HG02678 (cell line): ENCODE measurements at regions not wholly inside any gene's neighbourhood (a gene's known extent, or its start where the extent isn't known, plus 50 kb on each side); places are given as distances from the start of the nearest gene placed in this dataset.

Experiments used
- ATAC-seq: cut with Tn5 transposase; IDR thresholded peaks from one replicate; pipeline ENCODE4 v1.9.1; 2021; ENCODE audit warnings: mild to moderate bottlenecking, moderate library complexity; ENCODE audit not compliant: unreplicated experiment

GRCh38 chr18:22467760-22468553, 50.2 kb upstream of the CTAGE1 start:
- ATAC-seq = no peak

GRCh38 chr18:22468554-22468891, 50.8 kb upstream of the CTAGE1 start:
- ATAC-seq = no peak

GRCh38 chr18:22469061-22469734, 51.5 kb upstream of the CTAGE1 start:
- no peak for ATAC-seq

- no peak for ATAC-seq
Measured at GRCh38 chr18:22469926-22470247, 52.2 kb upstream of the CTAGE1 start.

DNA sequence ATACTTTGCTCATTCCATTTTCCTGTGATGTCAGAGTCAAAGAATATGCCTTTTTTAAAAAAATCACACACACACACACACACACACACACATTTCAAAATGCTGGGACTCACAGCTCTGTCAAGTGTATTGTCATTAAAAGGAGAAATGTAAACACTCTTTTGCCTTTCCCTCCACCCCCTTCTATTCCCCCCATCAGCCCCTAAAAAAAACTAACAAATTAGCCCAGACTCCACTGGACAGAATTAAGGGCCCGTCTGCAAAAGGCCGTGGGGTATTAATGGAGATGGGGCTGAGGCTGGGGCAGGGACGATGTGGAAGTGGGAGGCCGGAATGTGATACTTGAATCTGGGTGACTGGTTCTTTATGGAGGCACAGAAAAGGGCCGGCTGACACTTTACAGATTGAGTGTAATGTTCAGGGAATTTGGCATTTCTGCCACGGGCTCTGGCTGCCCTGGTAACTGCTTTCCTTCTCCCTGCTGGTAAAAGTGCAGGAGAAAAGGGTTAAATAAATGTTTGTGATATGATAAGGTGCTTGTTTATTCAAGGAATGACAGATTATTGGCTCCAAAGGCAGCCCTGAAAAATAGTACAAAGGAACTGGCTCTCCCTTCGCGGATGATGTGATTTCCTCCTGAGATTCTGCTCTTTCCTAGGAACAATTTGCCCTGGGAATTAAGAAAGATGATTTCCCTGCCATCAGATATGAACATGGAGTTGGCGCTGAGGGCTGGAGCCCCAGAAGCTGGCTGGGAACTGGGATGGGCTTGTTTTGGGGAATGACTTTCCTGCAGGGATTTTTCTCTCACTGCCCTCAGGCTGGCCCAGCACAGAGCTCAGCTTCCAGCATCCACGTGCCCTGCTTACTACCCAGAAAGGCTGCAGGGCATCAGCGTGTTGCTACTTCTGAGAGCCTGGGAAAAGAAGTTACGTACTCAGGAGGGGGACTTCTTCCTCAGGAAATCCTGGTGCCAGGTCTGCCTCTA, 52.8 kb upstream of the CTAGE1 start:
- ATAC-seq = no peak

DNA sequence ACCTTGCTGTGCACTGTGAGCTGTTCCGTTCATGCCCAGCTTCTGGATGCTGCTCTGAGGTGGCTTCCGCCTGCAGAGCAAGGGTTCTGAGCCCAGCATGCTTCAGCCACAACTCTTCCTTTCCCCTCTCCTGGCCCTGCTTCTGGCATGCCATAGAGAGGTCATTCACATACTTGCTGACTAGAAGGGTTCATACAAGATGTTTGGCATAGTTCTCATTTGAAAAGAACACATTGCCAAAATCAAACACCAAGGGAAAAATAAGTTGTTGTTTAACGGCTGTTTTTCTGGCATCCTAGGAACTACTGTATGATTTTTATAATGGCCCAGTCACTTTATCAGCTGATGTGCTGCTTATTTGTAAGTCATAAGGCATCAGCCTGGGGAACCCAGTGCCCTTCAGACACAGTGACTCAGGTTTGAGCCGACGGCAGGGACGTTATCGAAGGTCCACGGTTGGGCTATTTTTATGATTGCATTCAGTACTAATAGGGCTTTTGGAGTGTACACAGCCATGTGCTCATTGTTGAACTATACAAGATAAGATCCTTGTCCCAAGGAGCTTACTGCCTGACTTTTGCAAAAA, 53.9 kb upstream of the CTAGE1 start:
- no peak for ATAC-seq

- no peak for ATAC-seq
Measured at GRCh38 chr18:22473366-22473765, 55.7 kb upstream of the CTAGE1 start.

DNA sequence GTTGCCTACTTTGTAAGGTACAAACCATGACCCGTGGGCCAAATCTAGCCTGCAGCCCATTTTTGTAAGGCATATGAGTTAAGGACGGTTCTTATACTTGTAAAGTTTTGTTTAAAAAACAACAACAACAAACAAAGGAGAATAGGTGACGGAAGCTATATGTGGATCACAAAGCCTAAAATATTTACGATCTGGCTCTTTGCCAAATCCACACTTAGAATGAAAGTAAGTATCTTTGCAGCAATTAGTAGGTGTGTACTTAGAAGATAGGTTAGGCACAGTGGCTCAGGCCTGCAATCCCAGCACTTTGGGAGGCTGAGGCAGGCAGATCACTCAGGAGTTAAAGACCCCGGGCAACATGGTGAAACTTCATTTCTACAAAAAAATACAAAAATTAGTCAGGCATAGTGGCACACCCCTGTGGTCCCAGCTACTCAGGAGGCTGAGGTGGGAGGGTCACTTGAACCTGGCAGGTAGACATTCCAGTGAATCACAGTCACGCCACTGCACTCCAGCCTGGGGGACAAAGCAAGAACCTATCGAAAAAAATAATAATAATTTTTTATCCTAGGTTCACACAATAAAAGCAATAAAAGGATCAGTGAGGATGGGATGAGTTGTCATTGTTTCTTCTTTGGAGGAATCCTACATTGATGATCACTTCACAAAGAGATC, 57.8 kb upstream of the CTAGE1 start:
- ATAC-seq = no peak

DNA sequence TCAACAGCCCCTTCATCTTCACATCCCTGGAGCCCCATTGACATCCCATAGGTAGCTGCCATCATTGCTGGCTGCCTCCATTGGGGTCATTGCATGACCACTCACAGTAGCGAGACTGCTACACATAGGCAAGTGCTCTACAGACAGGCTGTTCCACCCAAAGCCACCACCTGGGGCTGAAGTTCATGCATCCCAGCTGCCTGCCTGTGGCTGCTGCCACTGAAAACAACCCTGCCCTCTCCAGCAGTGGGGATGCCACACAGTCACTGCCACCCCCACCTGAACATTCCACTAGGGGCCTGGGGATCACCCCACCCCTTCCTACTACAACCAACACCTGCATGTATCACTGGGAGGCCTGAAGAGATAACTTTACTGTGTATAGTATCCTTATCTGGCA, 59.5 kb upstream of the CTAGE1 start:
- no peak for ATAC-seq

- ATAC-seq = no peak
Measured at GRCh38 chr18:22482948-22483347, 65.2 kb upstream of the CTAGE1 start.

DNA sequence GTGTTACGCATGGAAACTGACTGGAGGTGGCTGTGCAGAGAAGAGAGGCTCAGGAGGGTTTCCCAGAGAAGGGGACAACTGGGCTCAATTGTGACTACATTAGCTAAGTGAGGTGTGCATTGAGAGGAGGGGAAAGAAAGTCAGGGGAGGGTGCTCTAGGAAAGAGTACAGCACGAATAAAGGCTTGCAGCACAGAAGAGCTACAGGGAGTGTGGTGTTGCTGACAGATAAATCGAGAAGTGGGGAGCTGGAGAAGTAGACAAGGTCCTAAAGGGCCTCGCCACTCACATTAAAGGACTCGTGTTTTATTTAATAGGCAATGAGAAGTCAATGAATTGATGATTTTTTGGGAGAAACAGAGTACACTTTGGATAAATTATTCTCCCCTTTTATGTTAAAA, 65.7 kb upstream of the CTAGE1 start:
- no peak for ATAC-seq

GRCh38 chr18:22484471-22484870, 66.8 kb upstream of the CTAGE1 start:
- ATAC-seq = no peak

- ATAC-seq = no peak
Measured at GRCh38 chr18:22485808-22486244, 68.1 kb upstream of the CTAGE1 start.

- no peak for ATAC-seq
Measured at GRCh38 chr18:22486667-22487066, 69.0 kb upstream of the CTAGE1 start.

GRCh38 chr18:22488554-22488953, 70.8 kb upstream of the CTAGE1 start:
- no peak for ATAC-seq

DNA sequence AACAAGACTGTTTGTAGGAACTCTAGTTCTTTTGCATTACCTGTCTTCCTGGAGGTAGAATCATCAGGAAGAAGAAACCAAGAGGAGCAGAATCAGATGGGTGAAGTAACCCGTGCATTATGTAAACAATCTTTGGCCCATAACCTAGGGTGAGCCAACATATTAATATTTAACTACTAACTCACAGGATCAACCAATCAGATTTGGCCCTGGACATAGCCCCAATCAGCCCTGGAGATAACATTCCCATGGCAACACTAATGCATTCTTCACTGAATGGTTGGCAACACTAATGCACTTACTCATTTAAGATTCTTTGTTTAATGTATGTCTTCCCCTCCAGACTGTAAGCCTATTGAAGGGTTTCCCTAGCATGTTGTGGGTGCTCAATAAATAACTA, 72.0 kb upstream of the CTAGE1 start:
- no peak for ATAC-seq

DNA sequence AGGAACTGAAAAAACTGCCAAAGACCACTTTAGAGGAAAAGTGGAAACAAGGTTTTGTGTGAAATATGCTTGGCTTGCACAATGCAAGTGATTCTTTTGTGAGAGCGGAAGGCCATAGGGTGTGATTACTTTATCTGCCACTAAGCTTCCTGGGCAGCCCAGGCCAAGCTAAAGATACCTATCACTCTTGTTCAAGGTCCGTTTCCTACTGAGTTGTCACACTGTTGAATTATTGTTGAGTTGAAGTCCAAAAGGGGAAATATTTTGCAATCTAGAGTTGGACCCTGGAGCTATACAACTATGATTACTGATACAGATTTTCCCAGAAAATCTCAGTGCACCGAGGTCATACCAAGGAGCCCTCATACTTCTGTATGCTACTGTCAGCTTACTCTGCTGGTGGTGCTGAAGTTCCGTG, 72.7 kb upstream of the CTAGE1 start:
- no peak for ATAC-seq

GRCh38 chr18:22493255-22493654, 75.5 kb upstream of the CTAGE1 start:
- no peak for ATAC-seq

- ATAC-seq = no peak
Measured at GRCh38 chr18:22493940-22494339, 76.2 kb upstream of the CTAGE1 start.

DNA sequence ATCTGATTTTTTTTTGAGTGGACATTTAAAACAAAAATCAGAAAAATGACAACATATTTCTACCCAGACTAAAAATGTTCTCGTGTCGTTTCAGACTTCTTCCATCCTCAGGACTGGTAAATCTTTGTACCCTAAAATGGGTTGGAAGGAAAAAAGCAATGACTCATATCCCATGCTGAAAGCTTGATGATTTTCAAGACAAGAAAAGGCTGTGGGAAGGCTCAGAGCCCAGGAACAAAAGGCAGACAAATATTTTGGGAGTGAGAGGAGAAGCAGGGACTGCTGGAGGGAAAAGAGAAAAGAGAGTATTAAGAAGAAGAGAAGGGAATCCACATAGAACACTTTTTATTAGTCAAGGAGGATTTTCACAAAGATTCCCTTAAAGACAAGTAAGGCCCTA, 77.1 kb upstream of the CTAGE1 start:
- ATAC-seq = no peak

GRCh38 chr18:22499421-22499820, 81.7 kb upstream of the CTAGE1 start:
- ATAC-seq = no peak
